ENCODE measurements at regions not wholly inside any gene's neighbourhood (a gene's known extent, or its start where the extent isn't known, plus 50 kb on each side); places are given as distances from the start of the nearest gene placed in this dataset.

GRCh38 chr9:106312906-106313305 is 550.1 kb upstream of the ZNF462 start:
- no peak for ATAC-seq (ENCODE audit: low read depth in 2 of 2)
- no peaks in the 10 kb centered on the region for H3K36me3 Mint-ChIP-seq
- no peak overlapping the region for H3K27ac Mint-ChIP-seq
- no peak for DNase-seq
- H3K4me1 Mint-ChIP-seq, result peaks cover 0 to 5% (median 4%) of the 10 kb centered on the region in 3 donors
- no peaks in the 10 kb centered on the region for H3K27me3 Mint-ChIP-seq
- no peak overlapping the region for H3K4me3 Mint-ChIP-seq
- H3K9me3 Mint-ChIP-seq, result peaks cover 0 to 4% (median 0%) of the 10 kb centered on the region in 7 donors

DNA sequence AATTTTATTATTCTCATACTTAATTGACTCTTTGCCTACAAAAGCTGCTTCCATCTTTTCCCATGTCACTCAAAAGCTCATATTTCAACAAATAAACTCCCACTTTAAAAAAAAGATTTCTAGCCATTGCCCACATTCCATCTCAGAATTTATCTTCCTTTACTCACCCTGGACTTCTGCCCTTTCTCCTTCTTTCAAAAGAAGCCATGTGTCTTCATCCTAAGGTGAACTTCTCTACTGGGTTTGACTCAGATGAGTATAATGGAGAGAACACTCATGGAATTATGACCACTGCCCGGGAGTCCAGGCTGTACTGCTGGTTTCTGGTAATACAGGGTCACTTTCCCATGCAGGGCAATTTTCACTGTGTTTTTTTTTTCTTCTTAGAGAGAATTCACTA is 548.5 kb upstream of the ZNF462 start:
- H3K27me3 Mint-ChIP-seq, result no peaks in the 10 kb centered on the region
- no peak overlapping the region for H3K27ac Mint-ChIP-seq
- no peaks in the 10 kb centered on the region for H3K36me3 Mint-ChIP-seq
- H3K4me3 Mint-ChIP-seq, result no peak overlapping the region
- DNase-seq, result no peak
- H3K9me3 Mint-ChIP-seq, result peaks cover 0 to 2% (median 0%) of the 10 kb centered on the region in 7 donors
- no peak for ATAC-seq (ENCODE audit: low read depth in 2 of 2)
- H3K4me1 Mint-ChIP-seq, result no peaks in the 10 kb centered on the region

DNA sequence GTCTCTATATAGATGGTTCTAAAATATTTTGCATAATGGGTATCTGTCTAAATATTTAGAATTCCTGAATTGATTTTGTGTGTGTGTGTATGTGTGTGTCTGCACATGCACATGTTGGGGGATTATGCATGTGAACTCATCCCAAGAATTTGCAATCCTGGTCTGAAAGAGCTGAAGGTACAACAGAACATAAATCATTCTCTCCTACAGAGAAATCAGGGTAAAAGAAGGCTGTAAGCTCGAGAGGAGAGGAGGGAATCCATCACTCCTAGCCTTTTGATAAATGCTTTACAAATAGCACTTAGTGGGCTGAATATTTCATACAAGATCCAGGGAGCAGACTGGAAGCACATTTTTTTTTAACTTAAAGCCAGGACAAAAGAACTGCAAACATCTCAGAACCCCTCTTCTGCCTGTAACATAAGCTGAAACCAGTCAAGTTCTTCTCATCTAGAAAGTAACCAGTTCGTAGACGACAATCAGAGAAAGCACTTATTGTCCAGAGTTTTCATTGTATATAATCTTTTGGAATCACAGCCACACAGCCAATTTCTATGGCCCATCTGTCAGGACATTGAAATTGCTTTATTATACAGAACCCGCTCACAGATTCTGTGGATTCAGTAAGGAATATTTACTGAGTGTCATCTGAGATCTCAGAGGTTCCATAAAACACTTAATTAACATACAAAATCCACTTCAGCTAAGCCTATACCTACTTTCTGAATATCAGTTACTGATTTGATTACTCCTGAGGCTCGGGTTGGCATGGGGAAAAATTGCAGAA is 541.4 kb upstream of the ZNF462 start:
- ATAC-seq (ENCODE audit: low read depth in 2 of 2) (no peak), DNase-seq (no peak)
- Mint-ChIP-seq H3K36me3 (no peaks in the 10 kb centered on the region), H3K27ac (no peak overlapping the region), H3K4me3 (no peak overlapping the region), H3K9me3 (peaks cover 0 to 1% (median 0%) of the 10 kb centered on the region in 7 donors), H3K27me3 (no peaks in the 10 kb centered on the region), H3K4me1 (no peaks in the 10 kb centered on the region)

DNA sequence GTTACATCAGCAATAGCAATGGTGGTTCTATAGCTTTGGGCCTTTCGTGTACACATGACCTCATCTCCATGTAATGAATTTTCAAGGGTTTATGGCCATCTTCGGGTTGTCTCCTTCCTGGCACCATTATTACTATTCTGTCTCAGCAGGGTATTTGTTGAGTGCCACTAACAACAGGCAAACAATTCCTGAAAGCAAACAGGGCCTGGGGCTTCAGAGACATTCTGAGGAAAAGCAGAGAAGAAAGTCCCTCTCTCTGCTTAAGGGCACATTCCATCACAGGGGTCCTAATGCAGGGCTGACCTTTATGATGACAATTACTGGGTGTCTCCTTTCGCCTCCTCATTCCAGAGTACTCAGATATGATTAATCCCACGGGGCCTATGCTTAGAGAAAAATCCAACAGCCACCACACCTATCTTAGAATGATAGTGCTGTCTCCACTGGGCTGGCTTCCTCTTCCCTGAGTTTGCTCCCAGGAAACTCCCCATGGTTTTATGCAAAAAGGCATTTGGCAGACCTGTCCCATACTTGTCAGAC is 540.2 kb upstream of the ZNF462 start:
- no peaks in the 10 kb centered on the region for H3K36me3 Mint-ChIP-seq
- H3K4me3 Mint-ChIP-seq, result no peak overlapping the region
- DNase-seq (no peak), ATAC-seq (ENCODE audit: low read depth in 2 of 2) (no peak)
- H3K27me3 Mint-ChIP-seq, result no peaks in the 10 kb centered on the region
- H3K27ac Mint-ChIP-seq, result no peak overlapping the region
- H3K4me1 Mint-ChIP-seq, result no peaks in the 10 kb centered on the region
- H3K9me3 Mint-ChIP-seq, result peaks cover 0 to 1% (median 0%) of the 10 kb centered on the region in 7 donors

DNA sequence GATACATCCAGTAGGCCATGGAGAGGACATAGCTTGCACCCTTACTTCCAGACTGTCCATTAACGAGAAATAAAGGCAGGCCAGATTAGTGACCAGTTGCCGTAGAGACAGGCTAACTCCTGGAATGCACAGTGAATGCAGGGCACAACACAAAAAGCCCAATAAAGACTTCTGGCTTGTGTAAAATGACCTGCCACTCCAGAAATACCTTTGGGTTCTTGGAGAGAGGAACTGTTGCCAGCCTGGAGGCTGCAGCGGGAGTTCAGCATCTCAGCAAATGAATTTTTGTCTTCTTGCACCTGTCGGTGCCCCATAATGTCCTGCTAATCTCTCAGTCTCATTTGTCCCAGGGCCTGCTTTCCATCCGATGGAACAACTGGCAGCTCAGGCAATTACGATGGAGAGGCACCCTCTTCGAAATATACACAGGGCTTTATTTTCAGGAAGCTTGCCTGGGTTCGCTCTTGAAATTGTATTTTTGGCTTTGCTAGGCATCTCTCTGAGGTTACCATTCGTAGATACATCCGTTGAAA is 538.8 kb upstream of the ZNF462 start:
- peak overlapping the region in 1 of 8 donors; percentile 43 for H3K4me3 Mint-ChIP-seq
- DNase-seq, result no peak
- H3K27me3 Mint-ChIP-seq, result no peaks in the 10 kb centered on the region
- no peaks in the 10 kb centered on the region for H3K36me3 Mint-ChIP-seq
- ATAC-seq (ENCODE audit: low read depth in 2 of 2), result no peak
- H3K4me1 Mint-ChIP-seq, result no peaks in the 10 kb centered on the region
- no peak overlapping the region for H3K27ac Mint-ChIP-seq
- H3K9me3 Mint-ChIP-seq, result peaks cover 0 to 1% (median 0%) of the 10 kb centered on the region in 7 donors

DNA sequence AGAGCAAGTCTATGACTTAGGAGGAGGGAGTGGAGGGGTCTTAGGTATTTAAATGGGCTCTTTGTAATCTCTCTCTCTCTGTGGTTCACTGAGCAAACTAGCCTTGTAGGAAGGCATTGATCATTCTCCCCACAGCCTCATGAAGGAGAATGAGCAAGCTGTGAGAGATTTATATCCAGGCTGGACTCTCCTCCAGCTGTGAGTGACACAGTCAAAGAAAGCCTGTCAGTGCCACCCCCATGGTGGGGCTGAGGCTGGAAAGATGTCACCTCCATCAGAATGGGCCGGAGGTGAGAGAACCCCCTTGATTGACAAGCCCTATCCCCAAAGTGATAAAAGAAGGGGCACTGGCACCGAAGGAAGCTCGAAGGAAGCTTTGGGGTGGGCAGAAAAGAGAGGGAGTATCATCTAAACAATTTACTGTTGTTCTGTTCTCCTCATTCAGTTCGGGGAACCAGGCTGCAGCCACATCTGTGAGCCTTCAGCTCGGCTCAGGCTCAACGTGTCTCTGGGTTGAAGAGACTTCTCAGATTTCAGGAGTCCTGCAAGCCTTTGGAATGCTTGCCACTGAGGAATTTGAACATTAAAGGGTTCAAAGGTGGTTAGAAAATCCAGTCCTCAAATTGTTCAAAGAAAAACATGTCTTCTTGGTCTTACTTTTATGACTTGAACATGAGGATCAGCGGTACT is 538.2 kb upstream of the ZNF462 start:
- no peak overlapping the region for H3K4me3 Mint-ChIP-seq
- H3K27me3 Mint-ChIP-seq, result no peaks in the 10 kb centered on the region
- H3K9me3 Mint-ChIP-seq, result peaks cover 0 to 1% (median 0%) of the 10 kb centered on the region in 7 donors
- no peak for ATAC-seq (ENCODE audit: low read depth in 2 of 2)
- no peak overlapping the region for H3K27ac Mint-ChIP-seq
- H3K36me3 Mint-ChIP-seq, result no peaks in the 10 kb centered on the region
- DNase-seq, result no peak
- no peaks in the 10 kb centered on the region for H3K4me1 Mint-ChIP-seq

GRCh38 chr9:106326493-106326892 is 536.5 kb upstream of the ZNF462 start:
- Mint-ChIP-seq H3K9me3 (no peaks in the 10 kb centered on the region), H3K27ac (no peak overlapping the region), H3K36me3 (no peaks in the 10 kb centered on the region), H3K4me1 (no peaks in the 10 kb centered on the region), H3K27me3 (no peaks in the 10 kb centered on the region), H3K4me3 (no peak overlapping the region)
- no peak for ATAC-seq (ENCODE audit: low read depth in 2 of 2)
- no peak for DNase-seq

DNA sequence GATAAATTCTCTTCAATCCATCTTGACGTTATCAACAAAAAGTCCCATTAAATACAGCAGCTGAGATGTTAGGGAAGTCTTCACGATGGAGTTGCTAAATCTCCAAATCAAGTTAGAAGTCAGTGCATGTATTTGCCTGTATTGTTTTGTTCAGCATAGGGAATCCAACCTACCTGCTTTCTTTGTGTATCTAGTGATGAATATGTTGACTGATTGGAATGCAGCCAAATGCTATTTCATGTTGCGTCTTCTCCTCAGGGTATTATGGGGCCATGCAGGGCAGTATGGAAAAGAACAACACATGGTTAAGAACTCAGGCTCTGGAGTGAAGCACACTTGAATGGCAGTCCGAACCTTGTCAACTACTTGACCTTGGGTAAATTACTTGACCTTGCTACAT is 529.5 kb upstream of the ZNF462 start:
- Mint-ChIP-seq H3K4me3 (no peak overlapping the region), H3K9me3 (peaks cover 0 to 8% (median 0%) of the 10 kb centered on the region in 7 donors), H3K4me1 (no peaks in the 10 kb centered on the region), H3K36me3 (no peaks in the 10 kb centered on the region), H3K27me3 (no peaks in the 10 kb centered on the region), H3K27ac (no peak overlapping the region)
- DNase-seq (no peak), ATAC-seq (ENCODE audit: low read depth in 2 of 2) (no peak)

DNA sequence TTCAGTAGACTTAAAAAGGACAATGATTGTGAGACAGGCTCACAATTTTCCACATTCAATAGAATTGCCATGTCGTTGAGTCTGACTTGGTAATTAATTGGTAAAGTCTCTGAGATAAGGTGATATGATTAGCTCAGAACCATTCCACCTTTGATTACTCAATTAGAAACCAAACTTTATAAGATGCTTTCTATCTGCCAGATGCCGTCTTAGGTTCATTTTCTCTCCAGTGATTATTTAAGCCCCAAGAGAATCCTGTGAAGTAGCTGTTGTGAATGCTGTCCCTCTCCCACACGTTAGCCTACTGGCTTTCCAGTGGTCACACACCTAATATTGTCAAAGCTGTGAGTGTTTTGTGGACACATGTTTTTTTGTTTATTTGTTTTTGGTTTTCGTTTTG is 528.9 kb upstream of the ZNF462 start:
- DNase-seq (no peak), ATAC-seq (ENCODE audit: low read depth in 2 of 2) (no peak)
- Mint-ChIP-seq H3K4me1 (no peaks in the 10 kb centered on the region), H3K27me3 (no peaks in the 10 kb centered on the region), H3K27ac (no peak overlapping the region), H3K9me3 (peaks cover 0 to 8% (median 1%) of the 10 kb centered on the region in 7 donors), H3K36me3 (no peaks in the 10 kb centered on the region), H3K4me3 (no peak overlapping the region)

- Mint-ChIP-seq H3K27ac (no peak overlapping the region), H3K36me3 (no peaks in the 10 kb centered on the region), H3K4me3 (no peak overlapping the region), H3K9me3 (peaks cover 0 to 10% (median 4%) of the 10 kb centered on the region in 7 donors), H3K4me1 (no peaks in the 10 kb centered on the region), H3K27me3 (no peaks in the 10 kb centered on the region)
- ATAC-seq (ENCODE audit: low read depth in 2 of 2) (no peak), DNase-seq (no peak)
These were observed 523.1 kb upstream of the ZNF462 start for GRCh38 chr9:106339882-106340281.

- H3K4me3 Mint-ChIP-seq, result no peak overlapping the region
- H3K4me1 Mint-ChIP-seq, result peaks cover 0 to 5% (median 0%) of the 10 kb centered on the region in 3 donors
- DNase-seq, result no peak
- no peaks in the 10 kb centered on the region for H3K36me3 Mint-ChIP-seq
- H3K27ac Mint-ChIP-seq, result no peak overlapping the region
- no peaks in the 10 kb centered on the region for H3K27me3 Mint-ChIP-seq
- peaks cover 0 to 6% (median 0%) of the 10 kb centered on the region in 7 donors for H3K9me3 Mint-ChIP-seq
- ATAC-seq (ENCODE audit: low read depth in 2 of 2), result no peak
These were observed 512.2 kb upstream of the ZNF462 start for GRCh38 chr9:106350777-106351176.

DNA sequence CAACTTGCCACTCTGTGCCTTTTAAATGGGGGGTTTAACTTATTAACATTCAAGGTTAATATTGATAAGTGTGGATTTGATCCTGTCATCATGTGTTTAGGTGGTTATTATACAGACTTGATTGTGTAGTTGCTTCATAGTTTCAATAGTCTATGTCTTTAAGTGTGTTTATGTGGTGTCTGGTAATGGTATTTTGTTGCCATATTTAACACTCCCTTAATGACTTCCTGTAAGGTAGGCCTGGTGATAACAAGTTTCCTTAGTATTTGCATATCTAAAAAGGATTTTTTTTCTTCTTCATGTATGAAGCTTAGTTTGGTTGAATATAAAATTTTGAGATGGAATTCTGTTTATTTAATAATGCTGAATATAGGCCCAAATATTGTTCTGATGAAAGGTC is 506.0 kb upstream of the ZNF462 start:
- no peaks in the 10 kb centered on the region for H3K27me3 Mint-ChIP-seq
- H3K4me3 Mint-ChIP-seq, result no peak overlapping the region
- DNase-seq (no peak), ATAC-seq (ENCODE audit: low read depth in 2 of 2) (no peak)
- H3K27ac Mint-ChIP-seq, result no peak overlapping the region
- H3K4me1 Mint-ChIP-seq, result no peaks in the 10 kb centered on the region
- H3K9me3 Mint-ChIP-seq, result peaks cover 0 to 12% (median 6%) of the 10 kb centered on the region in 7 donors
- no peaks in the 10 kb centered on the region for H3K36me3 Mint-ChIP-seq

GRCh38 chr9:106358331-106358730 is 504.6 kb upstream of the ZNF462 start:
- H3K9me3 Mint-ChIP-seq, result peaks cover 0 to 12% (median 6%) of the 10 kb centered on the region in 7 donors
- no peaks in the 10 kb centered on the region for H3K27me3 Mint-ChIP-seq
- DNase-seq, result no peak
- no peaks in the 10 kb centered on the region for H3K4me1 Mint-ChIP-seq
- H3K4me3 Mint-ChIP-seq, result no peak overlapping the region
- H3K27ac Mint-ChIP-seq, result no peak overlapping the region
- H3K36me3 Mint-ChIP-seq, result no peaks in the 10 kb centered on the region
- no peak for ATAC-seq (ENCODE audit: low read depth in 2 of 2)

GRCh38 chr9:106376689-106377088 is 486.3 kb upstream of the ZNF462 start:
- ATAC-seq (ENCODE audit: low read depth in 2 of 2) (no peak), DNase-seq (no peak)
- Mint-ChIP-seq H3K9me3 (peaks cover 2 to 10% (median 5%) of the 10 kb centered on the region in 7 donors), H3K36me3 (no peaks in the 10 kb centered on the region), H3K27me3 (no peaks in the 10 kb centered on the region), H3K27ac (no peak overlapping the region), H3K4me1 (no peaks in the 10 kb centered on the region), H3K4me3 (no peak overlapping the region)

Measured in naive B cell (primary cell).